GM20000 (cell line): ENCODE measurements at regions not wholly inside any gene's neighbourhood (a gene's known extent, or its start where the extent isn't known, plus 50 kb on each side); places are given as distances from the start of the nearest gene placed in this dataset.

ENCODE experiments used
- DNase-seq: peaks from one replicate; pipeline ENCODE4 v3.0.0; 2012; ENCODE audit warnings: low spot score
- TF ChIP-seq, protein P1 (sequence below): IDR thresholded peaks from 2 replicates; pipeline ENCODE4 v1.5.1; 2012; ENCODE audit warnings: mild to moderate bottlenecking, control low read depth; ENCODE audit errors: extremely low read depth, missing control alignments

DNA sequence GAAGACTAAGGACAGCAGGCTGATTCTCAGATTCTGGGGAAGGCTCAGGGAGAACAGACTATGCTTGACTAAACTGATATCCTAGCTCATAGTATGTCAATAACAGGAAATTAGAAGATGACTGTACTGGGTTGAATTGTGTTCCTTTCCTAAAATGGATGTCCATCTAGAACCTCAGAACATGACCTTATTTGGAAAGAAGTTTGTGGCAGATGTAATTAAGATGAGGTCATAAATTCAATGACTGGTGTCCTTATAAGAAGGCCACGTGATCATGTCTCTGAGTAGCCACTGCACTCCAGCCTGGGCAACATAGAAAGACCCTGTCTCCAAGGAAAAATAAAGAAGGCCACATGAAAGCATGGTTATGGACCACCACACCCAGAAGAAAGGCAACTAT is 113.9 kb upstream of the STMND1 start:
- TF ChIP-seq, protein P1, sequence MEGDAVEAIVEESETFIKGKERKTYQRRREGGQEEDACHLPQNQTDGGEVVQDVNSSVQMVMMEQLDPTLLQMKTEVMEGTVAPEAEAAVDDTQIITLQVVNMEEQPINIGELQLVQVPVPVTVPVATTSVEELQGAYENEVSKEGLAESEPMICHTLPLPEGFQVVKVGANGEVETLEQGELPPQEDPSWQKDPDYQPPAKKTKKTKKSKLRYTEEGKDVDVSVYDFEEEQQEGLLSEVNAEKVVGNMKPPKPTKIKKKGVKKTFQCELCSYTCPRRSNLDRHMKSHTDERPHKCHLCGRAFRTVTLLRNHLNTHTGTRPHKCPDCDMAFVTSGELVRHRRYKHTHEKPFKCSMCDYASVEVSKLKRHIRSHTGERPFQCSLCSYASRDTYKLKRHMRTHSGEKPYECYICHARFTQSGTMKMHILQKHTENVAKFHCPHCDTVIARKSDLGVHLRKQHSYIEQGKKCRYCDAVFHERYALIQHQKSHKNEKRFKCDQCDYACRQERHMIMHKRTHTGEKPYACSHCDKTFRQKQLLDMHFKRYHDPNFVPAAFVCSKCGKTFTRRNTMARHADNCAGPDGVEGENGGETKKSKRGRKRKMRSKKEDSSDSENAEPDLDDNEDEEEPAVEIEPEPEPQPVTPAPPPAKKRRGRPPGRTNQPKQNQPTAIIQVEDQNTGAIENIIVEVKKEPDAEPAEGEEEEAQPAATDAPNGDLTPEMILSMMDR, result no peak
- DNase-seq, result no peak

DNA sequence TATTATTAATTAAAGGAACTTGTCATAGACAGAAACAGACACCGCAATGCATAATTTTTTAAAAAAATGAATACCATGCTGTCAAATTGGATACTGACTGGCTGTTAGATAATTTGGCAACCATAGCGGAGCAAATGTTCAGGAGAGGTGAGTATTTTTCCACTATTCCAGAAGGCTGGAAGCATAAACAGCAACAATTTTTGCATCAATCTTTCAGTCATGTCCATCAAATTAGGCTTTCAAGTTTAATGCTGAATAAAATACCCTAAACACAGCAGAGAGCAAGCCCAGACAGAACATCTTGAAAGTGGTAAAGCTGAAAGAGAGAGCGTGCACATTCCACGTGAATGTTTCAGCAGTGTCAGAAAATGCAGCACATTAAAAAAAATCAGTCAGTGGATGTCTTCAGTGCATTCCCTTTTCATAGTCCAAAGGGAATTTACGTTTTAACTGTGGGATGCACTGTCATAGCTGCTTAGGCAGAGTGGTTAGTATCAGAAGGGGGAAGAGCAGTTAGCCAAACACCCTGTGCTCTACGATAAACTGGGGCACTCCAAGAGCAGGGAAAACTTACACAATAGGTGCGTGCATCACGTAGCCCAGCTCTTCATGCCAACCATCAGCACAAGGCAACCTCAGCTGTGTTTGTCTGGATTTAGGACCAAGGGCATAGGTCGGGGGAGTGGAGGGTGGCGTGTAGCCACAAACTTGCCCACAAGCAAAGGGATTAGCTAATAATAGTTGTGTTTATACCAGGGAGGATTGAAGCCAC is 116.2 kb upstream of the STMND1 start:
- DNase-seq, result no peak
- TF ChIP-seq, protein P1, result no peak

DNA sequence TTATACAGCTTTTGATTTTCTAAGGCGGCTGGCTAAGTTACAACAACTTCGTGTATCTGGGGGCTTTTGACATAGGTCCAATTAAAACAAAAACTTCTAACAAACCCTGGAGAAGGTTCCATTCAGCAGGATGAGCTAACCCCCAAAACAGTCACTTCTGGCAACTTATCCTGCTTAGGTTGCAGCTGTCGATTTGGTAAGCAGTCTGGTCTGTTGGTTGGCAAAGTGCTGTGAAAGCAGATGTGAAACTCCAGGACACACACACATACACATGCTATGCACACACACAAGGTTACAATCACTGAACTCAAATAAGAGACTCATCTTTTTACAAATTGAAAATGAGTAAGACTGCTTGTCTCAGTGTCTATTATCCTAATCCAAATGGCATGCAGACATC is 119.0 kb upstream of the STMND1 start:
- TF ChIP-seq, protein P1, result no peak
- DNase-seq, result no peak

DNA sequence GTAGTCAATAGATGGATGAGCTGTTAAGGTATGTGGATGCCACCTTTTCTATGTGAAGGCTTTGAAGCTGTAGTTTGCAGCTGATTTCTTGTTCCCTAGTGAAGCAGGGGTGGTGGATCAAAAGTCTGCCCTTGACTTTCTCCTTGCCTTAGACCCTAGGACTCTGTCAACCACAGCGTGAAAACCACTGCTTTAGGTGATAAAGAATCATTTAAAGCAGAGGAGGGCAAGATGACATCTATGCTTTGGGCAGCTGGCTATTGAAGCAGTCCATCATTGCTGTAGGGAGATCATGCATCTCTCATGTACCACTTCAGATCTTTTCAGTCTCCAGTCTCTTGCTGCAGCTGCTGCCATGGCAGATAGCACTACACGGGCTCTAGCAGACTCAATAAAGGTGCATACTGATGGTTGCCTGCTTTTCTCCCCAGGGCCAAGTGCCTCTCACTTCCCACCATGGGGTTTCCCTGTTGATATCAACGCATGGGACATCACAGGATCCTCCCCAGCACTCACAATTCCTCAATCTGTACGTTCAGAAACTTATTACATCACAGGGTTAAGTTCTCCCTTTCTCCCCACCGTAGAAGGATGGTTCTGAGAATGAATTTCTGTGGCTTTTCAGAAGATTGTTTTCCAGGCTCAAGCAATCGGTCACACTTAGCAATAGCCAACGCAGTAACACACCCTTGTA is 122.0 kb upstream of the STMND1 start:
- no peak for DNase-seq
- TF ChIP-seq, protein P1, result no peak

DNA sequence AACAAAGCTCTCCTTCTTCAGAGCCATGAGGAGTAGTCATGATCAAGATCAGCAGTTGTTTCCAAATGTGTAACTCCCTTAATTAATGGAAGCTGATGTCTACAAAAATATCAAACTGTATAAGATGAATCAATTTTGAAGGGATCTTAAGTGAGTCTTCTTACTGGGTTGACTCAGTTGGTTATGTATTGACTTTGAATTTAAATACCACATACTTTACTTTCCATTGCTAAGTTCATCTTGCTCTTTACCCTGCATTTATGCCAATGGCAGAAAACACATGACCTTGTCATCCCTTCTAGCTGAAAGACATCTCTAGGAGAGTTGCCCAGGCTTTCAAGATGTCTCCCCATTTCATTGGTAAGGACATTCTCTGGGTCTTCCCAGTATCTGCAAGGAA is 123.2 kb upstream of the STMND1 start:
- TF ChIP-seq, protein P1, result no peak
- DNase-seq, result no peak

DNA sequence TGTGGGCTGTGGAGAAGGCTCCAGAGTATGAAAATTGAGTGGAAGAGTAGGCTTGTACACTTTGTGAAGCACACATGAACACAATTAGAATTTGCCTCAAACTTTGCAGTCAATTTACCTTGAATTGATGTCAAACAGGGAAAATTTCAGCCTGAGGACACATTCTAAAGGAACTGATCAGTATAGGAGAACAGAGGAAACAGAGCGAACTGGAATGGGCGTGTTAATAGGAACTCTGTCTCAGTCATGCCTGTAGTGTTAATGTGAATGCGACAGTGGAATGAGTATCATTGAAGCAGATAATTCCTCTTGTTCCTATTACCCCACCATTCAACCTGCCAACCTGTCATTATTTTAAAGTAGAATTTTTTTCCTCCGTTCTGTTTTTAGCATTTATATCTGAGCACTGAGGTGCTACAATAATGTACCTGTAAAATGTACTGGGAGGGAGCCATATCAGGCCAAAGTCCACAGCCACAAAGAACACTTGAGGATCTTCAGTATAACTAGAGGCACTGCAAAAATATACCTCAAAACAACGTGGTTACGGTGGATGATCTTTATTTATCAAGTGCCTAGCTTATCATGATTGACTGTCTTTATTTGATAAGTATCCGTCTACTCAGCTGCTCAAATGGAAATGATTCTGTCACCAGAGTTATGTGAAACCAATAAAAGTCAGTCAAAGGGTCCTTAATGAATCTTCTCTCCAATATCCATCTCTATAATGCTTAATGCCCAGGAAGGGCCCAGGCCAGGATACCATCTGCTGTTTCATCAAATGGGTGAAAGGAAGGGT is 125.3 kb upstream of the STMND1 start:
- no peak for DNase-seq
- TF ChIP-seq, protein P1, result no peak
